ENCODE measurements at regions not wholly inside any gene's neighbourhood (a gene's known extent, or its start where the extent isn't known, plus 50 kb on each side); places are given as distances from the start of the nearest gene placed in this dataset.
"Not testable (repeated sequence)": the region's sequence is repeated elsewhere in the genome, so short reads cannot be mapped to it uniquely, and the experiment has no call there.

GRCh38 chr15:20648402-20648975 lies 106.9 kb upstream of the GOLGA6L6 start:
- H2BK120ac ChIP-seq (ENCODE audit: low read depth, low read length); H3K36me3 ChIP-seq (ENCODE audit: control insufficient read depth, insufficient read depth, low read length); H4K5ac ChIP-seq (ENCODE audit: low read depth, low read length); H3K56ac ChIP-seq (ENCODE audit: extremely low read depth, insufficient read depth, low read length); H3K4ac ChIP-seq (ENCODE audit: low read depth, low read length); POLR2A ChIA-PET (ENCODE audit: unreplicated experiment); BruUV-seq (replicated peaks); H4K8ac ChIP-seq (ENCODE audit: low read depth in 2 of 2, low read length in 2 of 2); H2BK15ac ChIP-seq (ENCODE audit: low read depth, low read length); H3K9me1 ChIP-seq (ENCODE audit: insufficient read depth, low read length); H3K27ac ChIP-seq (ENCODE audit: insufficient read depth, low read length); H2BK5ac ChIP-seq (ENCODE audit: low read depth, low read length, poor library complexity, severe bottlenecking); CTCF ChIA-PET; H3K4me3 ChIP-seq (ENCODE audit: insufficient read depth, low read depth, low read length); H3K9ac ChIP-seq (ENCODE audit: low read depth, low read length); H3K79me1 ChIP-seq (ENCODE audit: low read depth in 1 of 2, low read length in 2 of 2); H3K4me1 ChIP-seq (ENCODE audit: control insufficient read depth, insufficient read depth, low read length); H3K23ac ChIP-seq (ENCODE audit: low read depth, low read length); H2AFZ ChIP-seq (replicated peaks; ENCODE audit: low read length, poor library complexity); H3K18ac ChIP-seq (ENCODE audit: low read depth, low read length); intact Hi-C loops (cut with micrococcal nuclease); in situ Hi-C loops (cut with MboI; ENCODE audit: low sequenced_read_pairs); H4K20me1 ChIP-seq (ENCODE audit: insufficient read depth, low read length); H3K4me2 ChIP-seq (ENCODE audit: low read depth, low read length); dilution Hi-C loops (cut with HindIII; ENCODE audit: low sequenced_read_pairs, unreplicated experiment); H3K27me3 ChIP-seq (ENCODE audit: control insufficient read depth, insufficient read depth, low read length); ATAC-seq (ENCODE audit: low read depth); H2AK9ac ChIP-seq (replicated peaks; ENCODE audit: low read depth, low read length, poor library complexity); H4K91ac ChIP-seq (ENCODE audit: insufficient read depth, low read depth, low read length); H3K14ac ChIP-seq (replicated peaks; ENCODE audit: low read depth, low read length); H2AK5ac ChIP-seq (ENCODE audit: low read depth, low read length); H2BK20ac ChIP-seq (ENCODE audit: low read depth, low read length); DNase-seq: not testable (repeated sequence)
- no CpG with 5 or more reads among the region's 6 CpGs for WGBS, 2 experiments (ENCODE audit: extremely low coverage in 2 of 2, insufficient read length in 1 of 2)
- H3K9me3 ChIP-seq (ENCODE audit: control insufficient read depth, insufficient read depth, low read length) = peaks cover 13% of the 10 kb centered on the region
- peak; percentile 72 for TF ChIP-seq CEBPB (IDR thresholded peaks at IDR 0.05; ENCODE audit: low read depth, low read length)
